Epidermal melanocyte (primary cell): ENCODE measurements at regions not wholly inside any gene's neighbourhood (a gene's known extent, or its start where the extent isn't known, plus 50 kb on each side); places are given as distances from the start of the nearest gene placed in this dataset.
"Not testable (repeated sequence)": the region's sequence is repeated elsewhere in the genome, so short reads cannot be mapped to it uniquely, and the experiment has no call there.

Experiments
- DNase-seq: peaks from one replicate; pipeline ENCODE4 v3.0.0; 2011; ENCODE audit warnings: low spot score; ENCODE audit not compliant: insufficient read length

DNA sequence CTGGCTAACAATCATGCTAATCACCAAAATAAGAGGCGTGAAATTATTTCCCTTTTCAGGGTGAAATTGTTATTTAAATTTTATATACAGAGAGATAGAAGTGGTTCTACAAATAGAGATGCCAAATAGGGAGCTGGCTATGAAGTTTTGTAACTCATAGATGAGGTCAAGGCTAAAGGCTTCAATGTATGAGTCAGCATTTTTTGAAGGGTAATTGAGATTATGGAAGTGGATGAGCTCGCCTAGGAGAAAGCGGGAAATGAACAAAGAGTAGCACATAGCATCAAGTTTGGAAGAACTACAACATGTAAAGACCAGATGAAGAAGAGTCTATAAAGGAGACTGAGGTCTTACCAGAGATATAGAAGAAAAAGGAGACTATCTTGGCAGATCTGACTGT lies 838.1 kb downstream of the DNAJB9 start:
- DNase-seq = no peak

DNA sequence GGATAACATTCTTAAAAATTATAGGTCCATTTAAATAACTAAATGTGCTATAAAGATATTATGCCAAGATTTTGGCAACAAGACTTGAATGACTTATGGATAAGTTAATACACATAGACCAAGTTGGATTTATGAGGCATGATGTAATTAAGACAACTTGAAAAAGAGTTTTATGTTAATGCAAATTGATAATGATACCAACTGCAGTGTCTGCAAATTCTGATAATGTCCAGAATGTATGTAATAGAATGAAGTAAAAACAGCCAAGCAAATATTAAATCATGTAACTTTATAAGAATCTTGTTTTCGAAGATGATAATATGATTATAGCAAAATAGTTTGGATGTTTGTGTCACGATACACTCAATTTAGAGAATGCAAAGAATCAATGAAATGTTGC lies 868.3 kb downstream of the DNAJB9 start:
- DNase-seq = no peak

DNA sequence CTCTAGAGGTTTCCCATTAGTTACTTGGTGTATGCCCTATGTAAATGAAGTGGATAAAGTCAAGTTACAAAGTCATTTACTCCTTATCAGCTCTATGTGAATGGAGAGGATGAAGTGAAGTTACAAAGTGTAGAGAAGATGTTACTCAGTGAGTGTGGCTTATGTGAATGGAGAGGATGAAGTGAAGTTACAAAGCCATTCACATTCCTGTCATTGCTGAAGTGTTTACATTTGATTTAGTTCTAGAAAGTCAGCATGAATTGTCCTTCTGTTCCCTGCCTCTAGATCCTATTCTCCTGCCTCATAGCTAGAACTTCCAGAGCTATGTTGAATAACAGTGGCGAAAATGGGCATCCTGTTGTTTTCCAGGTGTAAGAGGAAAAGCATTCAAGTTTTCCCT lies 880.1 kb downstream of the DNAJB9 start:
- DNase-seq = no peak

DNA sequence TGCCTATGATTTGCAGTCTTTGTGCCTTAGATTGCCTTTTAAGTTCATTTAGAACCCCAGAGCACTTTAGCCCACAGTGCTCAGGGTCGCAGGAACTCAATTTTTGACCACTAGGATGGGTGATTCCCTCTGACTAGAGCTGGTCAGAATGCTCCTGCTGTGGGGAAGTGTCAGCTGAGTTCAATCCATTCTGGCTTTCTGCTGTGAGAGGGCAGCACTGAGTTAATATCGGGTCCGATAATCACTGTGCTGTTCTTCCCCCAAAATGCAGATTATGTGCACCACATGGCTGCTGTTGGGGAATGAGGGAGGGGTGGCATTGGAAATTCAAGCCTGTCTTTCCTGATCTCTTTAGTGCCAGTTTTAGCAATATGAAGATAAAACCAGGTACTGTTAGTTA lies 886.4 kb downstream of the DNAJB9 start:
- no peak for DNase-seq

DNA sequence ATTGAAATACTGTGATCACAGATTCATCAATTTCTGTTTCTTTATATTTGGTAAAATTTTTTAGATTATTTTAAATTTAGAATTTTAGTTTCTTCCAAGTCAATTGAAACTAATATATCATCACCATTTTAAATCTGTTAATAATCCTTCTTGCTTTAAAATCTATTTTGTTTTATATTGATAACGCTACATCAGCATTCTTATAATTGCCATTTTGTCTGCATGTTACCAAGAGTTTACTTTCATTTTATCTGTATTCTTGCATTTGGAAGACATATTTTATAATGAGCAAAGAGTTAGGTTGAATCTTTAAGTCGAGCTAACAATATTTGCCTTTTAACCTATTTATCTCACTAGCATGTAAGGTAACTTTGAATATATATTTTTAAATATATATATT lies 890.6 kb downstream of the DNAJB9 start:
- DNase-seq = no peak

DNA sequence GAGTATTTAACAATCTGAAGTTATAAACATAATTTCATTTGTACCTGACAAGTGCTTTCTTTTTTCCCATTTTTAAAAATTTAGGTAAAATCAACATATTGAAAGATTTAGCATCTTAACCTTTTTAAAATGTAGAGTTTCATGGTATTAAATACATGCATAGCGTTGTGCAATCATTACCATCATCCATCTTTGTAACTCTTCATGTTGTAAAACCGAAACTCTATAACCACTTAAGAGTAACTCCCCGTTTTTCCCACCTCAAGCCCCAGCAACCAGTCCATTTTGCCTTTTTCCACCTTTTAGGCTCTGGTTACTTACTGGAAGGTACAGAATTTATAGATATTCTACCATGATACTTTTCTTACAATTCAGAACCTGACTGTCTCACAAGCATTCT lies 892.5 kb downstream of the DNAJB9 start:
- no peak for DNase-seq

DNA sequence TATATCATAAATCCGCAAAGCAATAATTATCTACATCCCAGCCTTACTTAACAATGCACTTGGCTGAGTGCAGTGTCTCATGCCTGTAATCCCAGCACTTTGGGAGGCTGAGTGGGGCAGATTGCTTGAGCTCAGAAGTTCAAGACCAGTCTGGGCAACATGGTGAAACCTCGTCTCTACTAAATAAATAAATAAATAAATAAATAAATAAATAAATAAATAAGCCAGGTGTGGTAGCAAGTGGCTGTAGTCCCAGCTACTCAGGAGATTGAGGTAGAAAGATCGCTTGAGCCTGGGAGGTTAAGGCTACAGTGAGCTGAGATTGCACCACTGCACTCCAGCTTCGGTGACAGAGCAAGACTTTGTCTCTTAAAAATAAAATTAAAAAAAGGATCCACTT lies 898.1 kb downstream of the DNAJB9 start:
- DNase-seq = not testable (repeated sequence)

GRCh38 chr7:109473172-109473571 lies 903.5 kb downstream of the DNAJB9 start:
- DNase-seq = no peak

DNA sequence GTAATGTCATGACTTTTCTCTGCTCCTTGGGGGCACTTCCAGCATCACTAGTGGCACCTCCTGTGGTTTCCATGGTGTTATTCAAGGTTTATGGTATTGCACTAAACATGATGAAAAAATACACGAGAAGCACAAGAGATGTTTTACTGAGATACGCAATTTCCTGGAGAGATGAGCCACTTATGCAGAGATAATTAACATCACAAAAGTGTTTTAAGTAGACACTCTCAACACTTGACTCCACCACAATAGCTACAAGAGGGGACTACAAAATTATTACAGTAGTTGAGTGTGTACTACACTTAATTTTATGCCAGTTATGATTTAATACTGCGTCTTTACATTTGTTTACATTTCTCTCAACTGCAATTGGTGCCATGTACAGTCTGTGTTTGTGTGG lies 906.7 kb downstream of the DNAJB9 start:
- DNase-seq = no peak

DNA sequence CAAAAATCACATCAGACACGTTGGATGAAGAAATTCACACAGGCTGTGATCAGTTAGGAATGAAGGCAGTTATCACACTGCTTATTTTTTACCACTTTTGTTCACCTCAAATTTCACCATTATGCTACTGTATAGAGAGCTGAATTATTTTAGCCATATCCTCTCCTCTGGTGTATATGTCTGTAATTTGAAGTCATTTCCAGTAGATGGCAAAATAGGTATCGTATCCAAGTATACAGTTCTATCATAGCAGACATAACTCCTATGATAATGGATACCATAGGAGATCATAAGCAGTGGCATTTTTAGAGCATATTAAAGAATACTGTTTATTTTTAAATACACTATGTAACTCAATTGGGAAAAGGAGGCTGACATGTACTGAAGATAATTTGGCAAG lies 909.7 kb downstream of the DNAJB9 start:
- DNase-seq = no peak

- DNase-seq = not testable (repeated sequence)
Measured at GRCh38 chr7:109490607-109491006, 920.9 kb downstream of the DNAJB9 start.

GRCh38 chr7:109497053-109497452 lies 927.4 kb downstream of the DNAJB9 start:
- no peak for DNase-seq

- no peak for DNase-seq
Measured at GRCh38 chr7:109498131-109498530, 928.5 kb downstream of the DNAJB9 start.

GRCh38 chr7:109503421-109503820 lies 933.7 kb downstream of the DNAJB9 start:
- DNase-seq = no peak

- DNase-seq = no peak
Measured at GRCh38 chr7:109522585-109522984, 952.9 kb downstream of the DNAJB9 start.

GRCh38 chr7:109527833-109528232 lies 958.2 kb downstream of the DNAJB9 start:
- no peak for DNase-seq

- DNase-seq = no peak
Measured at GRCh38 chr7:109529712-109530111, 960.0 kb downstream of the DNAJB9 start.

- no peak for DNase-seq
Measured at GRCh38 chr7:109532262-109532992, 962.8 kb downstream of the DNAJB9 start.

DNA sequence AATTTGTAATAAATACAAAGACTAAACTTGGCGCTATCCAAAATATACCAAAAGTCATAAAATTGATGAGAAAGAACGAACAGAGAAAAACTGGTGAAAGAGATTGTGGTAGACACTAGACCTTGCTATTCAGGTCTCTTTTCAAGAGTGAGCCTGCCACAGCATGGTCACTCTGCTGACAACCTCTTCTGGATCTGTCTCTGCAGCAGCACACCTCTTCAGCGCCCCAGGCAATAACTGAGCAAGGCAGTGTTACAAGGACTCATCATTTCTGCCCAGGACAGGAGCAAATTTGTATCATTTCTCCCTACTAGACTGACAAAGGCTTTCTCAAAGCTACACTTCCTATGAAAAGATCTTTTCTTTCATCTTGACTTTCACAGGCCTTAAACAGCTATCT lies 976.0 kb downstream of the DNAJB9 start:
- no peak for DNase-seq

DNA sequence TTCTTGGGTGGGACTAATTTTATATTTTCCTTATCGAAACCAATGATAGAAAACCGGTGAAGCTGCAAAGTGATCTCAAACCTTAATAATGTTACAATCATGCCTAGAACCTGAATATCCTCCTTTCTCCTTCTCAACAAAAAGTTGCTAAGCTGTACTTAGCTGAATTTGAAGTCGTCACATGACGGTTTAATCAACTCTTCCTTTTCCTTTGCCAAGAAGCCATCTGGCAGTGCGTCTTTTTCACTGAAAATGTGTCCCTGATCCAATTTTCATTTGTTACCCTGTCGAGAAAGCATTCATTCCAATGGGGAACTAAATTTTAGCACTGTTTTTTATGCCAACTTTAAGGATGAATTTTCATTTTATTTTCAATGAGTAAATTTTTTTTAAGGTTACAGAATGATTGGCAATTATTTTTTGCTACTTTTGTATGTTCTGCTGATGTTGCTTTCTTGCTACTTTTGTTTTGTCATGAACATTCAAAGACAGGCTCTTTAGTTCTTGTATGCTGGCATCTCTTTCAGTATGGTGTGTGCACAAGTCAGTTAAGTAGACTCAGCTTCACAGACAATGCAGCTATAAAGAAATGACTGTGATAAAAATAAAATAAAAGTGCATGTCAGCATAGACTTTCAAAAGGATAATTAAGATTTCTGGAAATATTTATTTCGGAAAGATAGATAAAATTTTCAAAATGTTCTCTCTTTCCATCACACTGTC lies 980.0 kb downstream of the DNAJB9 start:
- DNase-seq = no peak

DNA sequence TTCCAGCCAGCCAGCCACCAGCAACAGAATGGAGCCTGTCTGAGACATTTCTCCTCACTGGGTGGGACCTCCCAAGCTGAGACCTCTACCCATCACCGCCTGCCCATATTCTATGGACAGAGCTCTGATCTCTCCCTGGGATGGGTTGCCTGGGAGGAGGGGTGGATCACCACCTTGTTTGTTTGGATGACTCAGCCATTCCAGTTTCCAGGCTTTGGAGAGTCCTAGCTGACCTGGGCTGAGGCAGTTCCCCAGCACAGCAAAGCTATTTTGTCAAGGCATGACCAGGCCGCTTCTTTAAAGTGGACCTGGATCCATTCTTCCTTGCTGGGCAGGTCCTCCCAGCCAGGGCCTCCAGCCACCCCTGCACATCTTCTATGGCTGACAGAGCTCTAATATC lies 982.3 kb downstream of the DNAJB9 start:
- DNase-seq = no peak

- no peak for DNase-seq
Measured at GRCh38 chr7:109577265-109577664, 1007.6 kb downstream of the DNAJB9 start.

- no peak for DNase-seq
Measured at GRCh38 chr7:109579901-109580300, 1010.2 kb downstream of the DNAJB9 start.
